Medulla oblongata (tissue), 1 donor: ENCODE measurements at regions not wholly inside any gene's neighbourhood (a gene's known extent, or its start where the extent isn't known, plus 50 kb on each side); places are given as distances from the start of the nearest gene placed in this dataset.

Source experiments
- DNase-seq: peaks from one replicate; pipeline ENCODE4 v3.0.0-alpha.2; 2015; ENCODE audit errors: extremely low spot score

- no peak for DNase-seq
Measured at GRCh38 chr12:114744285-114744684, 60.3 kb upstream of the TBX3 start.

GRCh38 chr12:114743799-114744198 is 59.8 kb upstream of the TBX3 start:
- no peak for DNase-seq

- no peak for DNase-seq
Measured at GRCh38 chr12:114743289-114743688, 59.3 kb upstream of the TBX3 start.

GRCh38 chr12:114742363-114742762 is 58.4 kb upstream of the TBX3 start:
- no peak for DNase-seq

- DNase-seq = no peak
Measured at GRCh38 chr12:114741940-114742339, 58.0 kb upstream of the TBX3 start.

GRCh38 chr12:114740448-114740847 is 56.5 kb upstream of the TBX3 start:
- DNase-seq = no peak

GRCh38 chr12:114738460-114739184 is 54.6 kb upstream of the TBX3 start:
- no peak for DNase-seq

GRCh38 chr12:114735680-114736374 is 51.9 kb upstream of the TBX3 start:
- DNase-seq = no peak

- no peak for DNase-seq
Measured at GRCh38 chr12:114735011-114735410, 51.0 kb upstream of the TBX3 start.

GRCh38 chr12:114733919-114734318 is 49.9 kb upstream of the TBX3 start:
- no peak for DNase-seq
